Smooth muscle cell (in vitro differentiated cells): ENCODE measurements at regions not wholly inside any gene's neighbourhood (a gene's known extent, or its start where the extent isn't known, plus 50 kb on each side); places are given as distances from the start of the nearest gene placed in this dataset.

Experiments used
- DNase-seq: peaks from one replicate; lab custom pipeline; 2025; ENCODE audit not compliant: unreplicated experiment; lab: John Stamatoyannopoulos, UW
- H2AFZ ChIP-seq: fragments of 200-600 bp; sonication (generic); 2 replicates; pipeline ENCODE4 v1.6.0; 2016; ENCODE audit warnings: antibody characterized with exemption, low read depth, mild to moderate bottlenecking
- H3F3A ChIP-seq: fragments of 200-600 bp; sonication (generic); 2 replicates; pipeline ENCODE4 v1.6.0; 2017; ENCODE audit warnings: antibody characterized with exemption, low read depth
- H3K27ac ChIP-seq: fragments of 200-600 bp; sonication (generic); 2 replicates; pipeline ENCODE4 v1.5.1; 2016; ENCODE audit warnings: low read depth, mild to moderate bottlenecking
- H3K27me3 ChIP-seq: fragments of 200-600 bp; sonication (generic); 2 replicates; pipeline ENCODE4 v1.6.1; 2016; ENCODE audit warnings: low read depth, mild to moderate bottlenecking
- H3K36me3 ChIP-seq: fragments of 200-600 bp; sonication (generic); 2 replicates; pipeline ENCODE4 v1.5.1; 2016; ENCODE audit warnings: low read depth
- H3K4me1 ChIP-seq: fragments of 200-600 bp; sonication (generic); 2 replicates; pipeline ENCODE4 v1.5.1; 2016; ENCODE audit warnings: low read depth
- H3K4me2 ChIP-seq: fragments of 200-600 bp; sonication (generic); 2 replicates; pipeline ENCODE4 v1.6.0; 2016; ENCODE audit warnings: mild to moderate bottlenecking
- H3K4me3 ChIP-seq: fragments of 200-600 bp; sonication (generic); 2 replicates; pipeline ENCODE4 v1.5.1; 2016; ENCODE audit warnings: mild to moderate bottlenecking
- H3K79me2 ChIP-seq: fragments of 200-600 bp; sonication (generic); 2 replicates; pipeline ENCODE4 v1.6.0; 2016; ENCODE audit warnings: low read depth, mild to moderate bottlenecking
- H3K9ac ChIP-seq: fragments of 200-600 bp; sonication (generic); 2 replicates; pipeline ENCODE4 v1.6.0; 2016; ENCODE audit warnings: low read depth
- H3K9me3 ChIP-seq: fragments of 200-600 bp; sonication (generic); replicated peaks from 2 replicates; pipeline ENCODE4 v1.5.1; 2016; ENCODE audit warnings: low read depth
- H4K20me1 ChIP-seq: fragments of 200-600 bp; sonication (generic); 2 replicates; pipeline ENCODE4 v1.6.0; 2016; ENCODE audit warnings: low read depth
- WGBS: methylation state at CpG from one replicate; pipeline ENCODE4 v1.1.7; 2016; ENCODE audit warnings: low lambda C conversion rate; 5-methylcytosine and 5-hydroxymethylcytosine counted together
- TF ChIP-seq, protein P1 (sequence below): fragments of 200-600 bp; sonication (generic); IDR thresholded peaks from 2 replicates; pipeline ENCODE4 v1.5.1; 2017; ENCODE audit warnings: borderline replicate concordance, mild to moderate bottlenecking, antibody characterized with exemption; ENCODE audit not compliant: insufficient read depth, poor library complexity, severe bottlenecking

DNA sequence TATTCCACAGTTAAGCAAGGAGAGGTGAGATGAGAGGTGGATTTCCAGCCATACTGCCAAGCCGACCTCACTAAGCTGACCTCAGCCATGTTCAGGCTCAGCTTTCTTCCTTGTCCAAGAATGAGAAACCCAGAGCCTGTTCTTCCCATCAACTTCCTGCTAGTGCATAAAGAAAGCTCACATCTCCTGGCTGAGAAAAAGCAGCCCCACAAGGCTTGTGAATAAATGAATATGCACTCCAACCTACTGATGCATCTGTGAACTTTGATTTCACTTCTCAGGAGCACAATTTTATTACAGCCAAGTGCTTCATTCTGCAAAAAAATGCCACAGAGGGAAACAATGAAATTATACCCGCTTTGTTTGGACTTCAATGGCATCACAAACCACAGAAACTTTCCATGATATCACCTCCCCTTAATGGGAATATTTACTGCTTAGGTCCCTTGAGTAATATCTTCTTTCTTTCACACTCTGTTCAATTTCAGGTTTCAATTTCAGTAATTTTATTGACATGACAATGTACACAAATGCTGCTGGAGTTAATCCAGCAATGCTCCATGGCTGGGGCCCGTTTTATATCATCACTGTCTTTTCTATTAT is 437.0 kb upstream of the PPP2R3A start:
- TF ChIP-seq, protein P1, sequence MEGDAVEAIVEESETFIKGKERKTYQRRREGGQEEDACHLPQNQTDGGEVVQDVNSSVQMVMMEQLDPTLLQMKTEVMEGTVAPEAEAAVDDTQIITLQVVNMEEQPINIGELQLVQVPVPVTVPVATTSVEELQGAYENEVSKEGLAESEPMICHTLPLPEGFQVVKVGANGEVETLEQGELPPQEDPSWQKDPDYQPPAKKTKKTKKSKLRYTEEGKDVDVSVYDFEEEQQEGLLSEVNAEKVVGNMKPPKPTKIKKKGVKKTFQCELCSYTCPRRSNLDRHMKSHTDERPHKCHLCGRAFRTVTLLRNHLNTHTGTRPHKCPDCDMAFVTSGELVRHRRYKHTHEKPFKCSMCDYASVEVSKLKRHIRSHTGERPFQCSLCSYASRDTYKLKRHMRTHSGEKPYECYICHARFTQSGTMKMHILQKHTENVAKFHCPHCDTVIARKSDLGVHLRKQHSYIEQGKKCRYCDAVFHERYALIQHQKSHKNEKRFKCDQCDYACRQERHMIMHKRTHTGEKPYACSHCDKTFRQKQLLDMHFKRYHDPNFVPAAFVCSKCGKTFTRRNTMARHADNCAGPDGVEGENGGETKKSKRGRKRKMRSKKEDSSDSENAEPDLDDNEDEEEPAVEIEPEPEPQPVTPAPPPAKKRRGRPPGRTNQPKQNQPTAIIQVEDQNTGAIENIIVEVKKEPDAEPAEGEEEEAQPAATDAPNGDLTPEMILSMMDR: no peak

GRCh38 chr3:135532021-135532420 is 433.5 kb upstream of the PPP2R3A start:
- Histone ChIP-seq H4K20me1 (no peaks in the 10 kb centered on the region), H3K4me2 (no peak overlapping the region), H3K79me2 (no peaks in the 10 kb centered on the region), H3K9me3 (no peaks in the 10 kb centered on the region), H3K4me1 (no peaks in the 10 kb centered on the region), H3K9ac (no peak overlapping the region), H3F3A (no peaks in the 10 kb centered on the region), H3K36me3 (no peaks in the 10 kb centered on the region), H2AFZ (no peak overlapping the region), H3K27ac (no peak overlapping the region), H3K4me3 (no peak overlapping the region), H3K27me3 (no peaks in the 10 kb centered on the region)
- DNase-seq: no peak
- TF ChIP-seq, protein P1: no peak
- 55% methylated on average over 3 of the region's 3 CpGs for WGBS

More for the DNA sequence above, 437.0 kb upstream of the PPP2R3A start:
- DNase-seq: no peak
- no peaks in the 10 kb centered on the region for H3K36me3 ChIP-seq
- no peak overlapping the region for H3K4me2 ChIP-seq
- H3K9me3 ChIP-seq: no peaks in the 10 kb centered on the region
- no peaks in the 10 kb centered on the region for H4K20me1 ChIP-seq
- H3K9ac ChIP-seq: no peak overlapping the region
- no peaks in the 10 kb centered on the region for H3K79me2 ChIP-seq
- H3K4me1 ChIP-seq: no peaks in the 10 kb centered on the region
- no peaks in the 10 kb centered on the region for H3K27me3 ChIP-seq
- H2AFZ ChIP-seq: no peak overlapping the region
- H3K27ac ChIP-seq: no peak overlapping the region
- H3F3A ChIP-seq: no peaks in the 10 kb centered on the region
- 76% methylated on average over 3 of the region's 3 CpGs for WGBS
- H3K4me3 ChIP-seq: no peak overlapping the region

GRCh38 chr3:135538123-135538522 is 427.4 kb upstream of the PPP2R3A start:
- Histone ChIP-seq H3K4me1 (no peaks in the 10 kb centered on the region), H3K4me3 (no peak overlapping the region), H3K9me3 (no peaks in the 10 kb centered on the region), H3F3A (no peaks in the 10 kb centered on the region), H3K27me3 (no peaks in the 10 kb centered on the region), H3K9ac (no peak overlapping the region), H2AFZ (no peak overlapping the region), H4K20me1 (no peaks in the 10 kb centered on the region), H3K36me3 (no peaks in the 10 kb centered on the region), H3K79me2 (no peaks in the 10 kb centered on the region), H3K27ac (no peak overlapping the region), H3K4me2 (no peak overlapping the region)
- TF ChIP-seq, protein P1: no peak
- DNase-seq: no peak
- 94% methylated on average over 2 of the region's 2 CpGs for WGBS

GRCh38 chr3:135539351-135539750 is 426.2 kb upstream of the PPP2R3A start:
- no peak overlapping the region for H2AFZ ChIP-seq
- no peaks in the 10 kb centered on the region for H3K4me1 ChIP-seq
- 78% methylated on average over 4 of the region's 4 CpGs for WGBS
- no peak overlapping the region for H3K27ac ChIP-seq
- no peaks in the 10 kb centered on the region for H3F3A ChIP-seq
- no peaks in the 10 kb centered on the region for H3K36me3 ChIP-seq
- H3K9ac ChIP-seq: no peak overlapping the region
- no peak overlapping the region for H3K4me2 ChIP-seq
- no peaks in the 10 kb centered on the region for H3K9me3 ChIP-seq
- no peaks in the 10 kb centered on the region for H4K20me1 ChIP-seq
- no peaks in the 10 kb centered on the region for H3K79me2 ChIP-seq
- no peak overlapping the region for H3K4me3 ChIP-seq
- no peak for DNase-seq
- no peaks in the 10 kb centered on the region for H3K27me3 ChIP-seq
- TF ChIP-seq, protein P1: no peak
